ENCODE measurements at regions not wholly inside any gene's neighbourhood (a gene's known extent, or its start where the extent isn't known, plus 50 kb on each side); places are given as distances from the start of the nearest gene placed in this dataset.

- POLR2A ChIA-PET: no interaction called here
- no peak for FAIRE-seq
- H3K4me3 ChIP-seq: no peak overlapping the region
- H3K4me2 ChIP-seq: no peak overlapping the region
- no peak for TF ChIP-seq PHF8 (IDR thresholded peaks at IDR 0.05; ENCODE audit: borderline replicate concordance, low read depth)
- TF ChIP-seq RFX5 (IDR thresholded peaks at IDR 0.05): no peak
- TF ChIP-seq BCL3 (IDR thresholded peaks at IDR 0.05): no peak
- no peak for TF ChIP-seq KDM1A (IDR thresholded peaks at IDR 0.05; ENCODE audit: low read depth)
- TF ChIP-seq CEBPB (IDR thresholded peaks at IDR 0.05): no peak
- no peak for TF ChIP-seq POLR2A (IDR thresholded peaks at IDR 0.05; ENCODE audit: low read length)
- TF ChIP-seq NFE2L2 (conservative IDR thresholded peaks at IDR 0.05; ENCODE audit: low read length): no peak
- TF ChIP-seq FOXS1 (CRISPR knock-in tag; IDR thresholded peaks at IDR 0.05): no peak
- TF ChIP-seq MAZ (IDR thresholded peaks at IDR 0.05; ENCODE audit: borderline replicate concordance, low read depth, low read length): no peak
- TF ChIP-seq KDM5A (IDR thresholded peaks at IDR 0.05): no peak
- TF ChIP-seq TFCP2L1 (CRISPR knock-in tag; IDR thresholded peaks at IDR 0.05): no peak
- no peak for TF ChIP-seq RNF2 (IDR thresholded peaks at IDR 0.05; ENCODE audit: borderline replicate concordance, low read depth)
- TF ChIP-seq MAX (IDR thresholded peaks at IDR 0.05): no peak
- TF ChIP-seq RARB (CRISPR knock-in tag; IDR thresholded peaks at IDR 0.05): no peak
- TF ChIP-seq ELK1 (IDR thresholded peaks at IDR 0.05; ENCODE audit: low read depth, low read length): no peak
- TF ChIP-seq HES2 (IDR thresholded peaks at IDR 0.05): no peak
- TF ChIP-seq HDAC2 (IDR thresholded peaks at IDR 0.05): no peak
- TF ChIP-seq ESRRA (IDR thresholded peaks at IDR 0.05; ENCODE audit: borderline replicate concordance, low read length): no peak
- 35% methylated on average over 6 of the region's 6 CpGs for WGBS (ENCODE audit: missing lambda C conversion rate)
- no peaks in the 10 kb centered on the region for H3K4me1 ChIP-seq
- H3K27ac ChIP-seq: no peak overlapping the region
- no peaks in the 10 kb centered on the region for H3K9me3 ChIP-seq
- CTCF ChIA-PET: no interaction called here
- no peak for ATAC-seq
- DNase-seq (ENCODE audit: low read depth in 1 of 2, low spot score in 1 of 2): no peak
Observed at GRCh38 chr4:10737337-10737736, 52.8 kb upstream of the CLNK start.

GRCh38 chr4:10736895-10737294 lies 52.3 kb upstream of the CLNK start:
- FAIRE-seq (no peak), ATAC-seq (no peak), DNase-seq (ENCODE audit: low read depth in 1 of 2, low spot score in 1 of 2) (no peak)
- H3K4me3 ChIP-seq: no peak overlapping the region
- H3K9me3 ChIP-seq: no peaks in the 10 kb centered on the region
- TF ChIP-seq ZSCAN20 (CRISPR knock-in tag; IDR thresholded peaks at IDR 0.05) (no peak), FOSB (CRISPR knock-in tag; IDR thresholded peaks at IDR 0.05) (no peak), HEYL (CRISPR knock-in tag; IDR thresholded peaks at IDR 0.05) (no peak), RNF2 (IDR thresholded peaks at IDR 0.05; ENCODE audit: borderline replicate concordance, low read depth) (no peak), ELK1 (IDR thresholded peaks at IDR 0.05; ENCODE audit: low read depth, low read length) (no peak), CBX8 (IDR thresholded peaks at IDR 0.05) (no peak), MAFK (IDR thresholded peaks at IDR 0.05; ENCODE audit: partially characterized antibody) (no peak), REST (IDR thresholded peaks at IDR 0.05) (no peak), E2F6 (IDR thresholded peaks at IDR 0.05; ENCODE audit: borderline replicate concordance, low read depth) (no peak), EHF (CRISPR knock-in tag; IDR thresholded peaks at IDR 0.05) (no peak), TFCP2L1 (CRISPR knock-in tag; IDR thresholded peaks at IDR 0.05) (no peak), JUNB (IDR thresholded peaks at IDR 0.05) (no peak), POLR2A (IDR thresholded peaks at IDR 0.05; ENCODE audit: low read length) (no peak), USF2 (IDR thresholded peaks at IDR 0.05) (no peak), PHF8 (IDR thresholded peaks at IDR 0.05; ENCODE audit: borderline replicate concordance, low read depth) (no peak)
- WGBS (ENCODE audit: missing lambda C conversion rate): 39% methylated on average over 2 of the region's 2 CpGs
- CTCF ChIA-PET: no interaction called here
- POLR2A ChIA-PET: no interaction called here
- H3K4me1 ChIP-seq: no peaks in the 10 kb centered on the region
- no peak overlapping the region for H3K27ac ChIP-seq
- no peak overlapping the region for H3K4me2 ChIP-seq

All from A549 (cell line).